ENCODE measurements at regions not wholly inside any gene's neighbourhood (a gene's known extent, or its start where the extent isn't known, plus 50 kb on each side); places are given as distances from the start of the nearest gene placed in this dataset.

GRCh38 chr19:28074773-28075172, 1138.2 kb downstream of the UQCRFS1 start:
- no peak for TF ChIP-seq CTCF (conservative IDR thresholded peaks at IDR 0.05; ENCODE audit: low read length)
- no peak for TF ChIP-seq EZH2phosphoT487 (IDR thresholded peaks at IDR 0.05; ENCODE audit: borderline replicate concordance)

Data from Loucy (cell line).